ELF-1 (cell line): ENCODE measurements at regions not wholly inside any gene's neighbourhood (a gene's known extent, or its start where the extent isn't known, plus 50 kb on each side); places are given as distances from the start of the nearest gene placed in this dataset.
"Not testable (repeated sequence)": the region's sequence is repeated elsewhere in the genome, so short reads cannot be mapped to it uniquely, and the experiment has no call there.

ENCODE experiments used
- DNase-seq: peaks from one replicate; pipeline ENCODE4 v3.0.0-alpha.2; 2016; ENCODE audit warnings: low read depth, low spot score

DNA sequence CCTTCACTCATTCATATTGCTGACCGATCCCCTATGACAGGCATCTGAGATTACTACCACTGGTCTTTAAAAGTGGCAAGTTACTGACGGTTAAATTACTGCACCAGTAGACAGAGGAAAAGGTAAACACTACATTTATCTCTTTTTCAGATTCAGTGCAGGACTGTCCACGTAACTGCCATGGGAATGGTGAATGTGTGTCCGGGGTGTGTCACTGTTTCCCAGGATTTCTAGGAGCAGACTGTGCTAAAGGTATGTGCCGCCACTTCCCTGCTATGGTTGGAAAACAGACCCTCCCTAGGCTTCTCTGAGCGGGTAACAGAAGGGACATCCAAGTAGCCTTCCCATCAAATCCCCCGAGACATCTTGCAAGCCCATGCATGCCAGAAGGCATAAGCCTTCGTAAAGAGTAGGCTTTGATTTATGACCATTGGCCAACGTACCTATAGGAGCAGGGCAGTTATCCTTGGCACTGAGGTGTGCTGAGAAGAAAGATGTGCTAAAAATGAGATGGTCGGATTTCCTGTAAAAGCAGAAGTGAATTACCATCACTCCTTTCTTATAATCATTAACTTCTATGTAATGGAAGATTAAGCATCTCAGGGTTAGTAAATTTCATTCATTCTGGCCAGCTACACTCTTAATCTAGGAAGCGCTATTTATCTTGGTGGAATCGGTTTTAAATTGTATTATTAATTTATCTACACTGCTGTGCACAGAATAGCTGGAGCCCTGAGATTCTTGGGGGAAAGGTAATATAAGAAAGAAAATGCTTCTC lies 193.4 kb upstream of the WWC1 start:
- no peak for DNase-seq

DNA sequence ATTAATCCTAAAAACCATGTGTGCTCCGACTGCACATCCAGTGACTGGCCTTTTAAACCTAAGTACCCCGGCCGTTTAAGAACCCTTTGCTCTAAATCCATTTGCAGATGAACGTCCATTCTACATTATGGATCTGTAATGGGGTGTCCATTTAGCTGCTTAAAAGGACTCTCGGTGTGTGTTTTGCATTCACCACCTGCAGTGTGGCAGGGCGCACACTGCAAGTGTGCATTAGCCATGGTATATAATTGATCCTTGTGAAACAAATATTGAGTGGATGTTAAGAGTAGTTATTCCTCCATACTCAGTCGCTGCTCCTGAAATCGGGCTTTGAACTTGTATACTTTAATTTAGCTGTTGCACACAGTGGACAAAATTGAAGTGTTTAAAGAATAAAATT lies 190.1 kb upstream of the WWC1 start:
- no peak for DNase-seq

DNA sequence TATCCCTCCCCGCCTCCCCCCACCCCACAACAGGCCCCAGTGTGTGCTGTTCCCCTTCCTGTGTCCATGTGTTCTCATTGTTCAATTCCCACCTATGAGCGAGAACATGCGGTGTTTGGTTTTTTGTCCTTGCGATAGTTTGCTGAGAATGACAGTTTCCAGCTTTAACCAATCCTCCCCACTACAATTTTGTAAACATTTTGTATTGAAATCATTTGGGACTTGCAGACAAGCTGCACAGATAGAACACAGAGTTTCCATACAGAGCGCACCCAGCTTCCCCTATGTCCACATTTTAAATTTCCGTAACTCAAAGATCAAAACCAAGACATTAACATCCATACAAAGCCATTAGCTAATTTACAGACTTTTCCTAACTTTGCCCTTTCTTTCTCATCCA lies 188.4 kb upstream of the WWC1 start:
- DNase-seq, result not testable (repeated sequence)

DNA sequence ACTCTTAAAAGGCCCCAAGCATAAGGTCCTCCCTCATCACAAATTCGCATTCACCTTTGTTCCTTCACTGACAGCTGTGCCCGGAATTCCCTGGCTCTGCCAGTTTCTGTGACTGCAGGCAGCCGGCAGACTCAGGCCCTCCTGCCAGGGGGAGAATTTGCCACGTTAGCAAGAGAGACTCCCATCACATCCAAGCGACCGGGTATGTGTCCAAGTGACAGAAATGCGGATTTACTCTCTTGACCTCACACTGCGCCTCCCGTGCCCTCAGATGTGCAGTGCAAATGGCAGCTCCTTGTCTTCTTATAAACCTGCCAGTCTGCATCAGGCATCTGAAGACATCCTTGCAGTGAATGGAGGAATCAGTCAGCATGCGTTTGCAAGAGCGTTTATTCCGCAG lies 187.1 kb upstream of the WWC1 start:
- DNase-seq, result no peak

DNA sequence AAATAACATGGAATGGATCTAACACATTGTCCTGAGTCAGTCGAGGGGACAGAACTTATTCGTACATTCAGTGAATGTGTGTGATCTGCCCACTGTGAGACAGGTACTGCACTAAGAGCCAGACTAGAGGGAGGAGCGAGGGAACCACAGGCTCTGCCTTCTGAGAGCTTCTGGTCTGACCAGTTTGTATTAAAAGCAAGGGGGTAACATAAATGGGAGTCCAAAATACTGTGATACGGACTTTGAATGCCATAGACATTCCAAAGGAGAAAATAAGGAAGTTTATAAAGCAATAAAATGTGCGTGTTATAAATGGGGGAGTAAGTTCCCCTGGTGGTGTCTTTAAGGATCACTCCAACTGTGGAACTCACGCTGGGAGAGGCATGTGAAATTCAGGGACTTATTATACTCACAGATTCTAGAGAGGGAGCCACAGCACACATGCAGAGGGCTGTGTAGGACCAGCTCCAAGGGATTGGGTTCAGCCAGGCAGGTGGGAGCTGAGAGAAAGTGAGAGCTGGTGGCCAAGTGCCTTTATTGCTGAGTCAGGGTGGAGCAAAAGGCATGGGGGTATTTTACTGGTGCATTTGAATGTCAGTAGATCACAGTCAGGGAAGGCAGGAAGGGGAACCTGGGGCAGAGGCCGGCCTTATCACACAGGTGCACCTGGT lies 186.5 kb upstream of the WWC1 start:
- DNase-seq, result peak; percentile 30

DNA sequence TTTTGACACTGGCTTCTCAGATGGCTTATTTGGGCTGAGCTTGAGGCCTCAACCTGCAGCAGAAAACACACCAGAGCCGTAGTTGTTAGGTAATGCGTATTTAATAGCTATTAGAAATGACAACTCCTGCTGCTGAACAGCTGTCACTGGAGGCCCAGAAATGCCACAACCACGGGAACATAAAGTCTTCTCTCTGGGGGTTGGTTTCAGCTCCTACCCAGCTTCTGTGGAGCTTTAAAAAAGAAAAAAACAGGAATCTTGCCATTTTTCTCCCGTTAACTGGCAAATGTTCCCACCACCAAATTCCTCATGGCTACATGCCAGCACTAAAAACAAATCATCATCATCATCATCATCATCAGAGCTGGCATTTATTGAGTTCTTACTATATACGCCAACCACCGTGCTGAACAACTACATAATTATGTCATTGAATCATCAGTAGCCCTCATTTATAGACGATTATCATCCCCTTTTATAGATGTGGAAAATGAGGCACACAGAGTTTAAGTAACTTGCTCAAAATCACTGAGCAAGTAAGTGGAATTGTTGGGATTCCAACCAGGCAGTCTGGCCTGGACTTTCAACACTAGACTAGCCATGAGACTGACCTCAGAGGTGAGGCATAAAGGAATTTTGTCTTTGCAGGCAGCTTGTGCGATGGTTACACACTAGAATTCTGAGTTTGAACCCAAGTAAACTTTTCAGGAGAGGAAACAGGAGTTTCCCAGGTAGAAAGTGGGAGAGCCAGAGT lies 185.3 kb upstream of the WWC1 start:
- DNase-seq, result no peak

DNA sequence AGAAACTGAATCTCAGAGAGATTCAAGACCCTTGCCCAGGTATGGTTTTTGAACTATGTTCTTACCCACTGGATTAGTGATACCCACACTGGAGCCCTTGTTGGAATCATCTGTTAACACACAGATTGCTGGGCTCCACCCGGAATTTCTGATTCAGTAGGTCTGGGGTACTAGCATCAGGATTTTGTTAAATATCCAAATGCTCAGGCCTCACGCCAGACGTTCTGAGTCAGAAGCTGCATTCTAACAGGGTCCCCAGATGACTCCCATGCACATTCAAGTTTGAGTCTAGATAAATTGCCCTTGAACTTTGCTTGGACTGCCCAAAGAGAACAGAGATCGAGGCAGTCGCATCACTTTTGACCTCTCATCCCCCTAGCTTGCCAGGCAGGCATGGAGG lies 182.0 kb upstream of the WWC1 start:
- DNase-seq, result no peak

DNA sequence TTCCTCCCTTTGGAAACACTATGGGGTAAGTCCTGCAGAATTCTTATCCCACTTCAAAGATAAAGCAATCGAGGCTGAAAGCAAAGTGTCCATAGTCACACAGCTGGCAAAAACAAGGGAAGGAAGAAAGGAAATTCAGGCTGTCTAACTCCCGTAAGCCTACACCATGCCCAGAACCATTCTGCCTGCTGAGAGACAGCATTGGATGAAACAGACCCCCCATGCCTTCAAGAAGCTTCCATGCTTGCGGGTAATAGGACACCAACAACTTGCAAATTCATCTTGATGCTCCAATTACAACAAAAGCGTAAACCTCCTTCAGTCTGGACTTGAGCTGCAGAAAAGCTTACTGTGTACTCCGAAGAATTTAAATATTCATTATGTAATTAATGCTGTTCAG lies 181.1 kb upstream of the WWC1 start:
- no peak for DNase-seq

DNA sequence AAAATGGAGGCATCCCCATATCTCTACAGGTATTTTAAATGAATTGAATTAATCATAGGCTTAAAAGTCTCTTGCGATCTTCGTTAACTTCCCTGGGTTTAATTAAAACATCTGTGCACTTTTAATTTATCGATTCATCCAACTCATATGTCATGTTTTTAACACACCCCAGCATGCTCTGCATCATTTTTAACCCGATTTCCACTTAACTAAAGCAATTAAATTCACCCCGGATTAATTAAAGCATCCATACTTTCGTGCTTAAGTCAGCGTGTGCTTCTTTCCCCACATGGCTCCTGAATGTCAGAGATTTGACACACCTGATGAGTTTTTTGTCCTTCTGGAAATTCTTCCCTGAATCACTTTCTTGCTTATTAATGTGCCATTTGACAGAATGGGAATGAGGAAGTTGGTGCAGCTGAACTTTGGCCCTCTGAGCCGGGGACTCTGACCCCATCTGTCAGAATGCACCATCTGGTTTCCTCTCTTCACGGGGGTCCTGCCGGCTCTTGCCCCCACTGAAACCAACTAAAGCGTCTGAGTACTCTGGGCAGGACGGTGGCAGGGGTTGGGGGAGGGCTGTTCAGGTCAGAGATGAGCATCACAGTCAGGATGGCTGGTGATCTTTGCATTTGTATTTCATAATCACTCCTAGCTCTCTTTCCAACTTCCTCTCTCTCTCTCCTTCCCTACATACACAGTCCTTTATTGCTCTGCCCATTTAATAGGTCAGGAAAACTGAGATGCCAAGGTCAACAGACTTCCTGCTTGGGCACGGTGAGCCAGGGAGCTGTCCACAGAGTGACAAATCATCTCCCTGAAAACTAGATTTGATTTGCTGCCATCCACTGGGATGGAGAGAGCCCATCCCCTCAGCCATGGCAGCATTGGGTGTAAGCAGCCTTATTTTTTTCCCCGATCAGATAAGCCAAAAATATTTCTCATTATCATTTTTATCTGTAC lies 180.3 kb upstream of the WWC1 start:
- no peak for DNase-seq

DNA sequence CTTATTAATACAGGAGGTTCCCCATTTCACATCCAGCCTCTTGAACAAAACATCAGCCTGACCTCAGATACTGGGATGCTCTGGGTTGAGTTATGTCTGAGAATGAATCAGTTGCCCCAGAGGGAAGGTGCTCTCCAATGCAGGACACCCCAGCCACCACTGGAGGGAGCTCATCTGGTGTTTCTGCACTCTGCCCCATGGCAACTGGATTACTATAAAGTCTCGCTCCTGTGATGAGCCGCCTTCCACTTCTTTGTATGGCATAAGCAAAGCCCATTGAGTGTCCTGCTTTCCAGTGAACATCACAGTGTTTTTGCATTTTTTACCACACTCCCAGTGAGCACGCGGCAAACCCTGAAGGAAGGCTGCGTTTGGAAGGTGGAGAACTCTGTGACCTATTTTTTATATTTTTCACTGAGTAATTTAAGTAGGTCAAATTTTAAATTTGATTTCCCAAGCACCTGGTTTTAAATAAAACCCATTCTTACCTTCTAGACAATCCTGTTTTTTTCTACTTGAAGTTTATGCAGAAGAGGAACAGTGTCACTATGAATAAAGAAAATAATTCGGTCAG lies 176.9 kb upstream of the WWC1 start:
- peak; percentile 90 for DNase-seq

DNA sequence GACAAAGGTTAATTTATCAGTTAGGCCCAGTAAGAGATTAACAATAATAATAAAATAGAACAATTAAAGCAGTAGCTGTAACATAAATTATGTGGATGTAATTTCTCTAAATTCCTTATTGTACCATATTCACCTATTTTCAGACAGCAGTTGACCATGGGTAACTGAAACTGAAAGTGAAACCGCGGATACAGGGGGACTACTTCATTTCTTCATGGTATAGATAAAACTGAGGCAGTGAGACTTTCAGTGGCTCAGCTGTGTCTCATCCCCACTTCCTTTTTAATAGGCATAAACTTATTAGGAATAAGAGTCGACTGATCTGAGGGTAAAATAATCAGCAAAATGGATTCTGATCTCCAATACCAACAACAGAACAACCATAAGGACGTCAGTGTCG lies 174.0 kb upstream of the WWC1 start:
- DNase-seq, result no peak

DNA sequence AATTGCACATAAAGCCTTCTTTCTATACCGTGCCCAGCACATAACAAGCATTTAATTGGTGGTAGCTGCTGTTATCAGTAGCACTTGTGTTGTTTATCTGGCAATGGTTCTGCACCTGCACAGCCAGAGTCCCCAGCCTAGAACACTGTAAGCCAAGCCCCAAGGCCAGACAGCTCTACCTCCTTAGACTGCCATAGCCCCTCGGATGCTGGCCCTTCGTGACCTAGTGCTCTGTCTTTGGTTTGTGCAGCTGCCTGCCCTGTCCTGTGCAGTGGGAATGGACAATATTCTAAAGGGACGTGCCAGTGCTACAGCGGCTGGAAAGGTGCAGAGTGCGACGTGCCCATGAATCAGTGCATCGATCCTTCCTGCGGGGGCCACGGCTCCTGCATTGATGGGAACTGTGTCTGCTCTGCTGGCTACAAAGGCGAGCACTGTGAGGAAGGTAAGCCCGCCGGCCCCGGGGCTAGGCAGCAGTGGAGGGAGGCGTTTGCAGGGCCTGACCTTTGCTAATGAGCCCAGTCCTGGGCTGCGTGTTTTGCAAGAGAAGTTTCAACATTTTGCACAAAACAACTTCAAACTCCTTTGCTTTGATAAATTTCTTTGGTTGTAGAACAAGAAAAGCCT lies 173.3 kb upstream of the WWC1 start:
- DNase-seq, result peak; percentile 78

DNA sequence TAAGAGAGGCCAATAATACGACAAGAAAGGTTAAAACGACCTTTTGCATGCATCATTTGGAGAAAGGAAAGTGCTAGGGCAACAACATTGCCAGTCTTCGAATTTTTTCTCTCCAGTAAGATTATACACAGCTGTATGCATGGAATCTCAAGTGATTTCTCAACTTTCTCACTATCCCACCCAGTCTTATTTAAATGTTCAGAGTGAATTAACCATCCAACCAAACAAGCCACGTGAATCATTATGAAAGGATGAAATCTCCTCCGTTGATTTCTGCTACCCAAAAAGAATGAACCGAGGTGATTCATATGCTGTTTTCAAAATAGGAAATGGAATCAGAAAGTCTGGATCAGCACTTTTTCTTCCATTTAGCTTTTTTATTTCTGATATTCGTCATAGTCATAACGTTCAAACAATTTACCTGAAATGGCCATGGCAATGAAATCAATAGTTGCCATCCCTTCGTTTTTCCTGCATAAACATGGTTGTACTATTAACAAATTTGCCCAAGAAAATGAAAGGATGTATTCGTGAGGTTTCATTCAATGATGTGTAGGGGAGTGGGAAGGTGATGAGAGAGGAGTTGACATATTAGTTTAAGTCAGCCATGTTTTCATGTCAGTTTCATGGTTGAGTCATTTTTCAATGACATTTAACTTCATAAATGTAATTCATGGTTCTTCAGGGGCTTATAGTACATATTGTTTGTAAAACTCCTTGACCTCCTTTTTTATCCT lies 170.9 kb upstream of the WWC1 start:
- DNase-seq, result no peak

DNA sequence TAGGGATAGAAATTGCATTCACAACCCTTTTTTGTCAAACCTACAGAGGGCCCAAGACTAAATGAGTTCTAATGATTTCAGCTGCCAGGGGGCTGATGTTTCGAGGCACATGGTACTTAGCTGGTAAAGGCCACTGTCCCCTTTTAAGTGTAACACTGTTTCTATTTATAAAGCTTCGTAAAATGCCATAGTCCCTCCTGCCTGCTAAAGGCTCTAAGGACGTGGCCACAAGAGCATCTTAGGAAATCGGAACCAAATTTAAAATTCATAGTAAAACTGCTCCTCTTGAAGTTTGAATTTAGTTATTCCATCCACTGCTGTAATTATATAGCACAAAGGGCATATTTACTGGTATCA lies 170.3 kb upstream of the WWC1 start:
- no peak for DNase-seq

DNA sequence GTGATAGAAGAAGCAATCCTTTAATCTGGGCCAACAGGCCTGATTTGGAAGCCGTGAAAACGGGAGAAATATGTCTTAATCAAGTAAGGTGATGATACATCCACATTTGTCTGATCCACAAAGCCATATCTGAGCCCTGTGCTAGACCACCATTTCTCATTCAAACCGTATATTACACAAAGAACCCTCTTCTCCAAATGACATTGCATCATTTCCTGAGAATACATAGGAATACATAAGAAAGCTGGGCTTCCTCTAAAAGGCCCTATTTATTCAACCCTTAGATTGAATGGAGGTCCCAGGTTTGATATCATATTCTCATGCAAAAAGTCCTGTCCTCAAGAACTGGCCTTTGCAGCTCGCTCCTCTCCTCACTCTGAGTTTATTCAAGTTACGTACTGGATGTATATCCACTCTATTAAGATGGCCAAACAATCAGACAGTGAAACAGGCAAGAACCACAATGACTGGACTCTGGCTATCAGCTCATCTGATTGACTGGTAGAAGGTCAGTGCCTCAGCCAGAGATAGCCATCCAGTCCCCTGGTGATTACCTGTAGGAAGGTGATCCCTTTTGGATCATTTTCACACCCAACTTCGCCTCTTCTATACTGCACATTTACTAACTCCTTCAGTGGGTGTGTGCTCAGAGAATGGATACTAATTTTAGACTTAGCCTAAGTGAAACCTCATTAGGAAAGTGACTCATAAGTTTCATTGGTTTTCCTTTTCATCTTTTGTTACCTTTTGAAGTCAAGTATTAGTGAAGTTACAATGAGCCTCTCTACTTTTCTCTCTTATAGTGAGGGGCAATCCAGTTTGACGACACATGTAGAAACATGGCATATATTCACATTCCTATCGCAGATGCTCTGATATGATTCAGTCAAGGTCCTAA lies 167.6 kb upstream of the WWC1 start:
- DNase-seq, result no peak

DNA sequence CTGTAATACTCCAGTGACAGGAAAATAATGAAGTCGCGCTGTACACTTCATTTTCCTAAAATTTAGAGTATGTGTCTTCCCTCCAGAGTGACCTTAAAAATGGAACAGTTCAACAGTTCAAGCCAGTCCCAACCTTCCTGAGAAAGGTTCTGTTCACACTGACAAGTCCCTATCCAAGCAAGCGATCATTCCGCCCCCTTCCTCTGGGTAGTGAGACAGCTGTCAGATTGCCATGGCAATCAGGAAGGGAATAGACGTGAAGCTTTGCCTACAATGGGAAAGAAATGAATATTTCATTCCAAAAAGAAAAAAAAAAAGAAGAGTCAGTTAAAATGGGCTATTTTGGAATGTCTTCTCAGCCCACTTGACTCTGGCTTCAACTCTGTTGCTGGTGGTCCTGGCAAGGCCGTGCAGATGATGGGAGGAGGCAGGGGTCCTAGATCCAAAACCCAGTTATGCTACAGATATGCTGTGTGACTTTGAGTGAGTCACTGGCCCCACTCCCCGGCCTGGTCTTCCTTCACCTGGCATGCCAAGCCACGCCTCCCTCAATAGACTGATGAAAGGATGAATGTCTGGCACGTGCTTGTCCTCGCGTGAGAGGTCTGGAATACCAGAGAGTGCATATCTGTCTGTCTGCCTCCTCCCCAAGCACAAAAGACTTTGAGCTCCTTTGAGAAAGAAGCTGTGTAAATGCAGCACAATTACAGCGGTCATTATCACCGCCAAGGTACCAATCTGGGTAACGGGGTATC lies 165.8 kb upstream of the WWC1 start:
- DNase-seq, result no peak

DNA sequence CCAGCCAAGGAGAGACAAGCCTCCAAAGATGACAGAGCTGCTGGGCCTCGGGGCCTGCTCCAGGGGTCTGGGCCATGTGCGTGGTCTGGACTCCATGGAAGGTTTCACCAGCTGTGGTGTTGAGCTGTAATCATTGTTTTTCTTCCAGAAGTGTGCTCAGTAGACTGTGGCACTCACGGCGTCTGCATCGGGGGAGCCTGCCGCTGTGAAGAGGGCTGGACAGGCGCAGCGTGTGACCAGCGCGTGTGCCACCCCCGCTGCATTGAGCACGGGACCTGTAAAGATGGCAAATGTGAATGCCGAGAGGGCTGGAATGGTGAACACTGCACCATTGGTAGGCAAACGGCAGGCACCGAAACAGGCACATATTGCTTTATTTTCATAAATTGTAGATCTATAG lies 164.8 kb upstream of the WWC1 start:
- DNase-seq, result no peak

DNA sequence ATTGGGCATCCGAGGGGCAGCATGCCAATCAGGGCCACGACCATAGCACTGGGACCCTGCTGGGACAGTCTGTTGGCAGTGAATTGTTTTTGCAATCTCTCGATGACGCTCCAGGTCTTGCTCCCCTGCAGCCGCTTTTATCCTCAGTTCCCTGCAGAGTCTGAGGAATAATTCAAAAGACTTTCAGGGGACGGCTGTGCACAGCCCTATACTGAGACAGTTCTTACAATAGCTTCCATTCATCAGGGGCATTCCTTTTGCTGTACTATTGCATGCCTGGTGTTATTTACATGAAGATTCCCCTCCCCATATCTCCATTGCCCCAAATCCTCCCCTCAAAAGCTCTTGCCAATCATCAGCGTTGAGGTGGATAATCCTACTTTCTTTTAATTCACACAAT lies 163.3 kb upstream of the WWC1 start:
- DNase-seq, result no peak
